ENCODE measurements at regions not wholly inside any gene's neighbourhood (a gene's known extent, or its start where the extent isn't known, plus 50 kb on each side); places are given as distances from the start of the nearest gene placed in this dataset.

- TF ChIP-seq CTCF (IDR thresholded peaks at IDR 0.05; ENCODE audit: low read depth, low read length, poor library complexity, severe bottlenecking) (no peak), EZH2phosphoT487 (IDR thresholded peaks at IDR 0.05; ENCODE audit: borderline replicate concordance, low read length) (no peak)
Measured at GRCh38 chr14:58814466-58814865, 176.7 kb downstream of the DACT1 start.

All from DOHH2 (cell line).